Spleen (tissue), 7 donors: ENCODE measurements at regions not wholly inside any gene's neighbourhood (a gene's known extent, or its start where the extent isn't known, plus 50 kb on each side); places are given as distances from the start of the nearest gene placed in this dataset.

ENCODE experiments used
- CTCF ChIP-seq, 11 experiments: fragments of 200-600 bp in 7 of 11; fragments of 450-650 bp in 4 of 11; sonication (generic) in 4 of 11; IDR thresholded peaks in 8 of 11; conservative IDR thresholded peaks in 3 of 11; 1 replicate in 7 of 11; 2 replicates in 4 of 11; pipeline versions ENCODE4 v1.4.0 to v1.8.0; 2016 to 2021; ENCODE audit warnings: antibody characterized with exemption in 11 of 11, inconsistent platforms in 4 of 11, mild to moderate bottlenecking in 1 of 11
- POLR2A ChIP-seq, 3 donors: fragments of 450-650 bp; IDR thresholded peaks; one replicate each; pipeline ENCODE4 v1.5.1; 2017; ENCODE audit warnings: antibody characterized with exemption in 3 of 3, mild to moderate bottlenecking in 1 of 3
- donor health status: DM: no; HTN: no; CAD: no; lungs with moderate emphysema.
- donor health status: DM: no; HTN: no; CAD: no.
- donor health status: DM: no; HTN: no; CAD: no.

GRCh38 chr9:80059191-80059590 is 487.4 kb downstream of the TLE4 start:
- TF ChIP-seq CTCF (IDR thresholded peaks at IDR 0.05 in 8 of 11, conservative IDR thresholded peaks at IDR 0.05 in 3 of 11) (no peak), POLR2A (IDR thresholded peaks at IDR 0.05) (no peak)
